ENCODE measurements at regions not wholly inside any gene's neighbourhood (a gene's known extent, or its start where the extent isn't known, plus 50 kb on each side); places are given as distances from the start of the nearest gene placed in this dataset.

GRCh38 chr1:212555426-212555825, 53.1 kb upstream of the ATF3 start:
- no peak for TF ChIP-seq CTCF (conservative IDR thresholded peaks at IDR 0.05; ENCODE audit: low read length)
- no peak for TF ChIP-seq EZH2phosphoT487 (IDR thresholded peaks at IDR 0.05; ENCODE audit: borderline replicate concordance)

All from Loucy (cell line).